Astrocyte of the spinal cord (primary cell): ENCODE measurements at regions not wholly inside any gene's neighbourhood (a gene's known extent, or its start where the extent isn't known, plus 50 kb on each side); places are given as distances from the start of the nearest gene placed in this dataset.

Source experiments
- DNase-seq: peaks from one replicate; pipeline ENCODE4 v3.0.0; 2011; ENCODE audit warnings: low read depth, low spot score
- H3K4me3 ChIP-seq: 2 replicates; pipeline ENCODE4 v1.5.1; 2011; ENCODE audit warnings: low read depth, mild to moderate bottlenecking, low read length, moderate library complexity
- CTCF ChIP-seq: IDR thresholded peaks from 2 replicates; pipeline ENCODE4 v1.5.1; 2012; ENCODE audit warnings: low read depth, mild to moderate bottlenecking, low read length, inconsistent platforms
- in situ Hi-C: cut with HindIII; loops from 2 replicates; pipeline ENCODE4 v1.10.0; 2017; ENCODE audit warnings: low sequenced_read_pairs

GRCh38 chr5:117665121-117665520, 1090.5 kb upstream of the SEMA6A start:
- TF ChIP-seq CTCF: no peak
- DNase-seq: peak; percentile 36
- in situ Hi-C loops: no loop called here
- no peak overlapping the region for H3K4me3 ChIP-seq

- no peak overlapping the region for H3K4me3 ChIP-seq
- in situ Hi-C loops: no loop called here
- TF ChIP-seq CTCF: no peak
- DNase-seq: no peak
Measured at GRCh38 chr5:117662361-117662760, 1087.7 kb upstream of the SEMA6A start.

DNA sequence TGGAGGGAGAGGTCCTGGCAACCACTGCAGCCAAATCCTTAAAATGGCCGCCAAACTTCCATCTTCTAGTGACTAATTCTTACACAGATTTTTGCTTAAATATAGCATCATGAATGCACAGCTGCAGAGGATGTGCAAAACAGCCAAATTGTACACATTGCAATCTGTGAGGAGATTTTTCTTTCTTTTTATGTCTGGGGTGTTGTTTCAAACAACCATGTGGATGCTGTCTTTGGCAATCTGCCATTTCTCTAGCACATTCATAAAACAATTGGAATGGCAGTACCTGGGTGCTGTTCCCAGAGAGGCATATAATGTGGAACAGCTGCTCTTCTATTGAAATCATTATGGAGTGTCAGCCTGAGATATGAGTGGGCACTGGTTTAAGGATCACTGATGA, 1082.9 kb upstream of the SEMA6A start:
- peak; percentile 57 for DNase-seq
- no peak overlapping the region for H3K4me3 ChIP-seq
- TF ChIP-seq CTCF: no peak
- in situ Hi-C loops: no loop called here

GRCh38 chr5:117652958-117653280, 1078.3 kb upstream of the SEMA6A start:
- DNase-seq: peak; percentile 17
- no peak for TF ChIP-seq CTCF
- in situ Hi-C loops: no loop called here

GRCh38 chr5:117652036-117652957, 1077.7 kb upstream of the SEMA6A start:
- in situ Hi-C loops: no loop called here
- TF ChIP-seq CTCF: no peak
- DNase-seq: peak; percentile 15
- H3K4me3 ChIP-seq: no peak overlapping the region

More at GRCh38 chr5:117652958-117653280, 1078.3 kb upstream of the SEMA6A start:
- H3K4me3 ChIP-seq: no peak overlapping the region

DNA sequence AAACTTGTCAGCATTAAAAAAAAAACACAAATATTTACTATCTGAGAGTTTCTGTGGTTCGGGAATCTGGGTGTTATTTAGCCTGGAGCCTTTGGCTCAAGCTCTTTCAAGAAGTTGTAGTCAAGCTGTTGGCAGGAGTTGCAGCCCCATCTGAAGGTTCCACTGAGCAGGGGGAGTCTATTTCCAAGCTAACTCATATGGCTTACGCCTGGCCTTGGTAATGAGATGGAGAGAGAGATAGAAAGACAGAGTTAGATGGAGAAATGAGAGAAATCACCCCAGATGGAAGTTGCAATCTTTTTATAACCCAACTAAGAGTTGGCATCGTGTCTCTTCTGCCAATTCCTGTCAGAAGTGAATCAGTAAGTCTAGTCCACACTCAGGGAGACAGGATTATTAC, 1075.2 kb upstream of the SEMA6A start:
- H3K4me3 ChIP-seq: no peak overlapping the region
- in situ Hi-C loops: no loop called here

More for the DNA sequence above, 1075.2 kb upstream of the SEMA6A start:
- DNase-seq: no peak
- no peak for TF ChIP-seq CTCF
